Activated naive CD4-positive, alpha-beta T cell treated with anti-CD3 and anti-CD28 coated beads for 36 hours (primary cell): ENCODE measurements at regions not wholly inside any gene's neighbourhood (a gene's known extent, or its start where the extent isn't known, plus 50 kb on each side); places are given as distances from the start of the nearest gene placed in this dataset.

ENCODE experiments used
- CTCF ChIA-PET: fragments of 350-600 bp; sonication (Branson Sonifier 250); formaldehyde crosslinking; loops from one replicate; lab custom pipeline; 2021; ENCODE audit warnings: antibody characterized with exemption; lab: Charles Lee
- DNase-seq: peaks from one replicate; pipeline ENCODE4 v3.0.0-alpha.2; 2020
- H3K27ac Mint-ChIP-seq: one replicate; pipeline ENCODE4 v1.8.0; 2021; ENCODE audit warnings: mild to moderate bottlenecking, mixed read lengths
- H3K27me3 Mint-ChIP-seq: one replicate; pipeline ENCODE4 v1.8.0; 2021; ENCODE audit warnings: low read depth, mixed read lengths
- H3K36me3 Mint-ChIP-seq: one replicate; pipeline ENCODE4 v1.8.0; 2021; ENCODE audit warnings: low read depth, mixed read lengths
- H3K4me1 Mint-ChIP-seq: one replicate; pipeline ENCODE4 v1.8.0; 2021; ENCODE audit warnings: low read depth, mixed read lengths
- H3K4me3 Mint-ChIP-seq: one replicate; pipeline ENCODE4 v1.8.0; 2021; ENCODE audit warnings: mild to moderate bottlenecking, moderate library complexity, mixed read lengths
- H3K9me3 Mint-ChIP-seq: one replicate; pipeline ENCODE4 v1.8.0; 2021; ENCODE audit warnings: mixed read lengths
- intact Hi-C: fragments of 100-400 bp; cut with micrococcal nuclease; formaldehyde crosslinking; loops from one replicate; pipeline ENCODE4 v1.15.1; 2023

DNA sequence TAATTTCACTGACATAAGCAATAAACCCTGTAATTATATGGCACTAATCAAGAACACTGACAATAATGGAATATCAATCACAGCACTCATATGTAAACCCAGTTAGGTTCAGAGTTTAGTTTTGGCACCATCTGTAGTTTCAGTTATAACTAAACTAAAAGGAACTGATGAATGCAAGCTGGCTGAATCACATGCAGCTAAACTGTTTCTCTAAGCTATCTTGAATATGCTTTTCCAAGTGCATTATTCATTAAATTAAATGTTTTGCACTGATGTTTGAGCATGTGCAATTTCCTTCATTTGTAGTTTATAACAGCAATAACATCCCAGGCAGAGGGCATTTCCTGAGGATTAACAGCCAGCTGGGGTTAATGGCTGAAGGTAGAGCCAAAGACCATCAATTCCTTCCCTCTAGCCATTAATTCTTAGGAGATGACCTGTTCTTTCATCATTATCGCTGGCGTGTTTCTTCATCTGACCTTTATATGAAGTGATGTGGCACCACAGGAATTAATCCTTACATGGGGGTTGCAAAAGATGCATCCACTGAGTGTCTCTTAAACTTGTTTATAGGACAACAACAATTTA, 562.8 kb upstream of the IGFBP7 start:
- Mint-ChIP-seq H3K36me3 (no peaks in the 10 kb centered on the region), H3K27ac (no peak overlapping the region), H3K9me3 (peaks cover 7% of the 10 kb centered on the region), H3K27me3 (no peaks in the 10 kb centered on the region), H3K4me3 (no peak overlapping the region), H3K4me1 (no peaks in the 10 kb centered on the region)
- no peak for DNase-seq
- CTCF ChIA-PET = interaction anchor here (0.7 kb wide), 1 partner anchor 369 kb away, joined by 9 read pairs; no protein-coding TSS in a partner anchor
- intact Hi-C loops = no loop called here

DNA sequence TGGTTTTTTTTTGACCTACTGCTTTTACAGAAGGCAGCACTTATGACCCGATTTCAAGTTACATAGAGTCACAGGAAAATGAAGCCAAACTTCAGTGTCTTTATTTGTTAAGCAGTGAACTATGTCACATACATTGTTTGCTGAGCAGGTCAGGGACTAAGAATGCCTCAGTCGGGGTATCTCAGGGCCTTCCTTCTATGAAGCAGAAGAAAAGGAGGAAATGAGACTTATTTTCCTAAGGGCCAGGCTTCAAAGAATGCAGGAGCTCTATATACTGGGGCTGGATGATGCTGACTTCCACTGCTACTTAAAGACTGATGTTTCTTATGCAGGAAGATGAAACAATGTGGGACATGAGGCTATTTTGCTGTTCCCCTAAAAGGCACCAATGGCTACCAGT, 558.4 kb upstream of the IGFBP7 start:
- Mint-ChIP-seq H3K27ac (no peak overlapping the region), H3K27me3 (no peaks in the 10 kb centered on the region), H3K9me3 (peaks cover 3% of the 10 kb centered on the region), H3K4me3 (no peak overlapping the region), H3K4me1 (no peaks in the 10 kb centered on the region), H3K36me3 (no peaks in the 10 kb centered on the region)
- CTCF ChIA-PET = no interaction called here
- DNase-seq = no peak
- intact Hi-C loops = no loop called here

DNA sequence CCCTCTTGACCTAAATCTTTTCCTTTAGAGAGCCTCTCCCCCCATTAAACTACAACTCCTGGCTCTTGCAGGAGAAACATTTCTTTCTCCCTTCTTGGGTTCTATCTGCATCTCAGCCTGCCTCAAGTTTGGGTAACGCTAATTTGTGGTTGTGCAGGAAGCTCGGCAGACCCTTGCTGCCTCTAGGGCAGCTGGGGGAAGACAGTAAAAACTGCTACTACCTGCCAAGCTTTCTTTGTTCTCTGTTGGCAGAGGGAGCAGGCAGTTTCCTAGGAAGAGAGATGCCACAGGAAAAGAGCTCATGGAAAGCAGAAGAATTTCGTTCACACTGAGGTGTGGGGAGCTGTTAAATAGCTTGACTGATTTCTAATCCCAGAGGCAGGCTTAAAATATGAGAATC, 555.6 kb upstream of the IGFBP7 start:
- intact Hi-C loops = no loop called here
- no peaks in the 10 kb centered on the region for H3K27me3 Mint-ChIP-seq
- CTCF ChIA-PET = no interaction called here
- peaks cover 3% of the 10 kb centered on the region for H3K9me3 Mint-ChIP-seq
- no peaks in the 10 kb centered on the region for H3K36me3 Mint-ChIP-seq
- no peak overlapping the region for H3K27ac Mint-ChIP-seq
- no peaks in the 10 kb centered on the region for H3K4me1 Mint-ChIP-seq
- no peak overlapping the region for H3K4me3 Mint-ChIP-seq
- DNase-seq = no peak

DNA sequence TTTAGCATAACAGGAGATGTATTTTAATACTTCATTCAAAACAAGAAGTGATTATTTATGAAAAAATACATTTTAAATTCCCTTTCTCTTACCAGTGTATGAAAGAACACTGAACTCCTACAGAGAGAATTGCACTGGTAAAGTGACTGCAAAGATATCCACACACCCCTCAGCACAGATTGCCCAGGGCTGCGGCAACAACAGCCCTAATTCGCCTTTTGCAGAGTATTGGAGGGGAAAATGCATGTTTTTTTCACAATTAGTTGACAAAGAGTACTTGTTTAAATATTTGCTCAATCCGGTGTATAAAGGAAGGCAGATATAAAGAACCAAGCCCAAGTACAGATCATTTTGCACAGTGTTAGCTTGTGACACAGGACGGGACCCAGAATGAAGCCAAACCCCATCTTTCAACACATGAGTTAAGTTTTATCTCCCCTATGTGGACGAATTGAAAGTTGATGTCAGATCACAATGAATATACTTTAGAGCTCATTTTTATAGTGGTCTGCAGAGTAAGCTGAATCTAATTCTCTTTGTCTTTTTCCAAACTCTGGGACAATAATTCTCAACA, 551.4 kb upstream of the IGFBP7 start:
- H3K27ac Mint-ChIP-seq = no peak overlapping the region
- H3K36me3 Mint-ChIP-seq = no peaks in the 10 kb centered on the region
- CTCF ChIA-PET = no interaction called here
- H3K4me3 Mint-ChIP-seq = no peak overlapping the region
- no peaks in the 10 kb centered on the region for H3K4me1 Mint-ChIP-seq
- no peak for DNase-seq
- intact Hi-C loops = no loop called here
- no peaks in the 10 kb centered on the region for H3K9me3 Mint-ChIP-seq
- H3K27me3 Mint-ChIP-seq = no peaks in the 10 kb centered on the region

DNA sequence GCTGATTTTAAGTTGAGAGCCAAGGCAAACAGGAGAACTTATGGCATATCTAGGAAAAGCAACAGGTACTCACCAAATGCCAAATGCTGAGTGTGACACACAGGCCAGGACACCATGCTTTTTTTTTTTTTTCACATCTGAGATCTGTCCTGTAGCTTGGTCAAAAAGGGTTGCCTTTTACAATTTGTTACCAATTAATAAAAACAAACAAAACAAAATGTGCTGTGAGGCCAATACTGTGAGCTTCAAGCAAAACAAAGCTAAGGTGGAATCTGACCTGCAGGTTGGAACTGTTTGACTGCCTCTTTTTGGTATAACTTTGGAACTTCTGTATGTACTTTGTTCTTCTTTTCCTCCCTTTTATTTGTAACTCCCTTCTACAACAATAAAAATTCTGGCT, 548.5 kb upstream of the IGFBP7 start:
- Mint-ChIP-seq H3K4me3 (no peak overlapping the region), H3K27me3 (no peaks in the 10 kb centered on the region), H3K4me1 (no peaks in the 10 kb centered on the region), H3K36me3 (no peaks in the 10 kb centered on the region), H3K9me3 (no peaks in the 10 kb centered on the region), H3K27ac (no peak overlapping the region)
- no peak for DNase-seq
- intact Hi-C loops = no loop called here
- CTCF ChIA-PET = interaction anchor here (0.5 to 0.6 kb wide), 2 partner anchors 26 to 180 kb away, joined by 3 to 4 read pairs; no protein-coding TSS in a partner anchor

DNA sequence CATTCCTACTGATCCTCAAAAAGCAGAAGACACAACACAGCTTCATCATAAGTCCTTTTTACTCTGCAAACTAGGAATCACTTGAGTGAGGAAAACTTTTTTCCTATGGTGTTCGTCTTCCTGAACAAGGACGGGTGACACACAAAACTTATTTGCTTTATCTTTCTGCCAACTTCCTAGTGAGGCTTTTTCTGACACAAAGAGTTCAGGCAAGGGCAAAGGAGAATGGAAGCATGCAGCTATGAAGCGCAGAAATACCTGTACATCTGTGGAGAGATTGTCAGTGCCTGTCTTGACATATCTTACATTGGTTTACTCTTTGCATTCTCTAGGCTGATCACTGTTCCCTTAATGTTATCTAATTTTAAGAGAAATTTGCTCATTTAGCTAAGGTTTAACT, 548.0 kb upstream of the IGFBP7 start:
- Mint-ChIP-seq H3K27me3 (no peaks in the 10 kb centered on the region), H3K27ac (no peak overlapping the region), H3K4me1 (no peaks in the 10 kb centered on the region), H3K4me3 (no peak overlapping the region), H3K9me3 (no peaks in the 10 kb centered on the region), H3K36me3 (no peaks in the 10 kb centered on the region)
- intact Hi-C loops = no loop called here
- no peak for DNase-seq
- CTCF ChIA-PET = interaction anchor here (0.5 to 0.6 kb wide), 2 partner anchors 27 to 180 kb away, joined by 3 to 4 read pairs; no protein-coding TSS in a partner anchor

DNA sequence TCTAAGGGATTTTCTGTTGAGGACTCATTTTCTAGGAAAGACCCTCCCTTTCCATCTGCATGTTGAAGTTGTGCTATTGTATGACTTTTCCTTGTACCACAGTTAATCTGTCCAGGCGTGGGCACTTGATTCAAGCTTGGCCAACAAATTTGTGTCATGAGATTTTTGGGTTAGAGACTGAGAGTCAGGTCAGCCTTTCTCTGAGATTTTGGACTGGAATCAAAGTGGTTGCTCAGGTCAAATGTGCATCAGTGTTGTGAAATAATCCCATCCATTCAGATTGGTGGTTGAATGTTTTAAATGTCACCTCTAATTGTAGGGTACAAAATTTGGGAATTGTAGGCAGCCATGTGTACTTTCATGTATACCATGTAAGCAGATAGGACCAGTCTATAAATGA, 545.2 kb upstream of the IGFBP7 start:
- intact Hi-C loops = no loop called here
- Mint-ChIP-seq H3K4me3 (no peak overlapping the region), H3K27ac (no peak overlapping the region), H3K27me3 (no peaks in the 10 kb centered on the region), H3K9me3 (no peaks in the 10 kb centered on the region), H3K36me3 (no peaks in the 10 kb centered on the region), H3K4me1 (no peaks in the 10 kb centered on the region)
- no peak for DNase-seq
- CTCF ChIA-PET = no interaction called here

DNA sequence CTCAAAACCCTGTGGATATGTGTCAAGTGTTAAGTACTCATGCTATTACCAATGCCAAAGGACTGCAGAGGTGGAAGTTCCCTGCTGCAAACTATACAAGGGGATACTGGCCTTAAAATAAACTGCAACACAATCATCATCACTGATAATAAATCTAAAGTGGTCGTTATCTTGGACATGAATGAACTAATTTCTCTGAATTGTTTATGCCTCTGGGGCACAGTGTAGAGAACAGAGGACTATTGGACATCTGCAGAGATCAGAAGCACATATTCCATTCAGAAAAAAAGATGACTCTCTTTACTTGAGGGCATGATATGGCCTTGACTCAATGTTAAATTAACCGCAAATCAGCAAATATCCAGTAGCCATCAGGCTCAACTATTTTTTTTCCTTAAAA, 542.6 kb upstream of the IGFBP7 start:
- Mint-ChIP-seq H3K27me3 (no peaks in the 10 kb centered on the region), H3K9me3 (no peaks in the 10 kb centered on the region), H3K36me3 (no peaks in the 10 kb centered on the region), H3K27ac (no peak overlapping the region), H3K4me1 (no peaks in the 10 kb centered on the region), H3K4me3 (no peak overlapping the region)
- intact Hi-C loops = no loop called here
- DNase-seq = no peak
- CTCF ChIA-PET = no interaction called here

DNA sequence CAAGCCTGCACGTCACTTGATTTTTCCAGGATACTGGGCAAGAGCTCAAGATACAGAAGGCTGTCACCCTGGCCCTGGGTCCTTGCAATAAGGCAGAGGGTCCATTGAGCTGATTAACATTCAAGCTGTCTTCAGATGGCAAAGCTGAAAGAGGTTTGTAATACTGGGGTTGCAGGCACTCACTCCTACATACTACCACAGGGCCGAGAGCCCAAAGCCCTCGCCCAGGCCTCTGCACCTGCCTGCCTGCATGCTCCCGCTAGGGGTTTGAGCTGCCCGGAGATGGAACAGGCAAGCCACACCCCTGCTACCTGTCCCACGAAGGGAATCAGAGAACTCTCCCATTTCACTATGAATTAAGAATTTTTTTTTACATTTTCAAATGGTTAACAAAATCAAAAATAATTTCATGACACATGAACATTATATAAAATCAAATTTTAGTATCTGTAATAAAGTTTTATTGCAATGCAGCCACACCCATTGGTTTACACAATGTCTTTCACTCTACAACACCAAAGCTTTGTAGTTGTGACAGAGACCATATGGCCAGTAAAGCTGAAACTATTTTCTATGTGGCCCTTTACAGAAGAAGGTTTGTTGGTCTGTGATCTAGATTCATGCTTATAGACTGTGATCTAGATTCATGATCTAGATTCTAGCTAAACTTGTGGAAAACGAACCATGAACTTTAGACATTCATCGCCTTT, 530.4 kb upstream of the IGFBP7 start:
- Mint-ChIP-seq H3K4me1 (no peaks in the 10 kb centered on the region), H3K27ac (no peak overlapping the region)

DNA sequence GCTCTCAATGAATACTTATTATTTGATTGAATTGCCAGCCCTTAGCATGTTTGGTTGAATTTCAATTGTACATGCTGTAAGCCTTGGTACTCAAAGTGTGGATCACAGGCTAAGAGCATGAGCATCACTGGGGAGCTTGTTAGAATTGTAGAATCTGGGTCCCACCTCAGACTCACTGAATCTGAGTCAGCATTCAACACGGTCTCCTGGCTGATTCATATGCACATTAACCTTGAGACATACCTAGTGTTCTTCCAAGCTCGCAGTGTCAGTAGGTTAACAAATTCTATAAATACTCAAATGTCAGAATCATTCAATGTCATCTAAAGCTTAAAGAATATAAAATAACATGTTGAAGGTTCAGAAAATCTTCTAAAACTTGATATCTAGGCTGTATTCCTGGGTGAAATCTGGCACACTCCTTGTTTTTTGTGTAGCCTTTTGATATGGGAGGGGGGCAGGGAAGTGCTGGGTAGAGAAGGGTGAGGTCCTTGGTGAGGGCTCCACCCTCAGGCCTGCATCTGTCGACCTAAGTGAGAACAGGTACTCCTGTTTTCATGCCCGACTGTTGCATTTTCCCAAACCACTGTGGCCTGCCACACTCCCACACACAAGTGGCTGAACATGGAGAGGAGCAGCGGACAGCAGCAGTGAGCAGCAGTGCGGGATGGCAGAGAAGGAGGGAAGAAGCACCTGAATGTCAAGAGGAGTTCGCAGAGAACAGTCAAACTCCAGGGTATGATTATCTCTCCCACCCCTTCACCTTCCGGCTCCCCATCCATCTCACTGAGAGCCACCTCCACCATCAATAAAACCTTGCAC, 529.6 kb upstream of the IGFBP7 start:
- H3K4me1 Mint-ChIP-seq = no peaks in the 10 kb centered on the region
- no peaks in the 10 kb centered on the region for H3K36me3 Mint-ChIP-seq
- H3K9me3 Mint-ChIP-seq = no peaks in the 10 kb centered on the region
- no peak for DNase-seq
- H3K27ac Mint-ChIP-seq = no peak overlapping the region
- intact Hi-C loops = no loop called here
- no peak overlapping the region for H3K4me3 Mint-ChIP-seq
- H3K27me3 Mint-ChIP-seq = no peaks in the 10 kb centered on the region
- CTCF ChIA-PET = interaction anchor here (0.7 kb wide), 1 partner anchor 67 kb away, joined by 3 read pairs; no protein-coding TSS in a partner anchor

More for the DNA sequence above, 530.4 kb upstream of the IGFBP7 start:
- Mint-ChIP-seq H3K27me3 (no peaks in the 10 kb centered on the region), H3K36me3 (no peaks in the 10 kb centered on the region), H3K4me3 (no peak overlapping the region), H3K9me3 (no peaks in the 10 kb centered on the region)
- intact Hi-C loops = no loop called here
- CTCF ChIA-PET = interaction anchor here (0.7 kb wide), 1 partner anchor 68 kb away, joined by 3 read pairs; no protein-coding TSS in a partner anchor
- no peak for DNase-seq

DNA sequence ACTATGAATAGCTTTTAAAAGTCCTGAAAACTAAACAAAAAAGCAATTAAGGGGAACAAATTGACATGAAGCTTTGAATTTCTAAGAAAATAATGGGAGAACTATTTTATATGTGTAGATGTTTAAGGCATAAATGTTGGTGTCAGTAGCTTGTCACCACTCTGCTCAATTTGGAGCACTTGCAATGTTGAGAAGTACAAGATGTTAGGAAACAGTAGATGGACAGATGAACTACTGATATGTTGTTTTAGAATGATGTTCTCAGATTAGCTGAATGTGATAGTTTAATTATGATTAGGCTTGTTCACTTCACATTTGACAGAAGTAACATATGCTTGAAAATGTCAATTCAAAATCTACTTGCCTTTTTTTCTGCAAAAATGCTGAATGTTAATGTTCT, 525.7 kb upstream of the IGFBP7 start:
- no peaks in the 10 kb centered on the region for H3K36me3 Mint-ChIP-seq
- no peaks in the 10 kb centered on the region for H3K27me3 Mint-ChIP-seq
- no peaks in the 10 kb centered on the region for H3K4me1 Mint-ChIP-seq
- no peak overlapping the region for H3K4me3 Mint-ChIP-seq
- intact Hi-C loops = no loop called here
- CTCF ChIA-PET = no interaction called here
- no peak overlapping the region for H3K27ac Mint-ChIP-seq
- H3K9me3 Mint-ChIP-seq = no peaks in the 10 kb centered on the region
- no peak for DNase-seq

DNA sequence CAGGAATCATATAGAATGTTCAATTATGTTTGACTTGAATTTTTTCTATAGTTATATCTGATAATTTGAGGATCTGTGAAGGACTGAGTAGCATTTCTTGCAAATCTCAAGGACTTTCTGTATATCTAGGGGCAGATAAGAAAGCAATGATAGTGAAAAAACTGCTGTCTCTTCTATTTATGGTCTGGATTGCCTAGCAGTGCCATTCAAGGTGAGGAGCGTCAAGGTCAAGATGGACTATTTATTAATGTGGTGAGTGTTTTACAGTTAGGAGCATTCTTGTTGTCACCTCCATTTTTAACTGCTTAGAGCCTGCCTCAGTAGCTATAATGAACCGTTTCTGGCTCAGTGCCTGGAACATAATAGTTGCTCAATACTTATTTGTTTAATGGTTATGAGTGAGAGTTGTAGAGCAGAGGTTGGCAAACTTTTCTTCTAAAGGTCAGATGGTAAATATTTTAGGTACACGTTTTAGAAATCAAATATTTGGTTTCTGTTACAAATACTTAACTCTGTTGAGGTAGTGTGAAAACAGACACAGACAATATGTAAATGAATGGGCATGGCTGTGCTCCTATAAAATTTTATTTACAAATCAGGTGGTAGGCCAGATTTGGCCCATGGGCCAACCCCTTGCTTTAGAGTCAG, 523.2 kb upstream of the IGFBP7 start:
- intact Hi-C loops = no loop called here
- CTCF ChIA-PET = no interaction called here
- no peaks in the 10 kb centered on the region for H3K9me3 Mint-ChIP-seq
- no peaks in the 10 kb centered on the region for H3K27me3 Mint-ChIP-seq
- no peak overlapping the region for H3K27ac Mint-ChIP-seq
- no peaks in the 10 kb centered on the region for H3K36me3 Mint-ChIP-seq
- no peak for DNase-seq
- H3K4me1 Mint-ChIP-seq = no peaks in the 10 kb centered on the region
- no peak overlapping the region for H3K4me3 Mint-ChIP-seq
